ENCODE measurements at regions not wholly inside any gene's neighbourhood (a gene's known extent, or its start where the extent isn't known, plus 50 kb on each side); places are given as distances from the start of the nearest gene placed in this dataset.
"Not testable (repeated sequence)": the region's sequence is repeated elsewhere in the genome, so short reads cannot be mapped to it uniquely, and the experiment has no call there.

GRCh38 chr10:64880546-64880945 lies 1359.3 kb downstream of the REEP3 start:
- no peaks in the 10 kb centered on the region for H3K27me3 ChIP-seq (ENCODE audit: control insufficient read depth, insufficient read depth, low read length)
- intact Hi-C loops (cut with micrococcal nuclease) = no loop called here
- H3K4me3 ChIP-seq (ENCODE audit: low read length) = no peak overlapping the region

DNA sequence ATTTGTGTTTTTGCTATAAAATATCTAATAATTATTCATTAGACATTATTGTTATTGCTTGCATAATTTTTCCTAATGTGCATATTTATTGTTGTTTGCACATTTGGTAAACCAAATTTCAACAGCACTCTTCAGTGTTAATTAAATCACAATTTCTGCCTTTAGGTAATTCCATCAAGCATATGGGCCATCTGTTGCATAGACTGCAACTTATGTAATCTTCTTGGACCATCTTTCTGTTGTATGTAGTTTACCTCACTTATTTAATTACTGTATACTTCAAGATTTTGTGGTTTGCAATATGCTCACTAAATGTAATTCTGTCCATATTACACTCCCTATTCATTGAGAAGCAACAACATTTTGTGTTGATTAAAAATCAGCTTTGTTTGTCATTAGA lies 1360.1 kb downstream of the REEP3 start:
- TF ChIP-seq, protein P1, sequence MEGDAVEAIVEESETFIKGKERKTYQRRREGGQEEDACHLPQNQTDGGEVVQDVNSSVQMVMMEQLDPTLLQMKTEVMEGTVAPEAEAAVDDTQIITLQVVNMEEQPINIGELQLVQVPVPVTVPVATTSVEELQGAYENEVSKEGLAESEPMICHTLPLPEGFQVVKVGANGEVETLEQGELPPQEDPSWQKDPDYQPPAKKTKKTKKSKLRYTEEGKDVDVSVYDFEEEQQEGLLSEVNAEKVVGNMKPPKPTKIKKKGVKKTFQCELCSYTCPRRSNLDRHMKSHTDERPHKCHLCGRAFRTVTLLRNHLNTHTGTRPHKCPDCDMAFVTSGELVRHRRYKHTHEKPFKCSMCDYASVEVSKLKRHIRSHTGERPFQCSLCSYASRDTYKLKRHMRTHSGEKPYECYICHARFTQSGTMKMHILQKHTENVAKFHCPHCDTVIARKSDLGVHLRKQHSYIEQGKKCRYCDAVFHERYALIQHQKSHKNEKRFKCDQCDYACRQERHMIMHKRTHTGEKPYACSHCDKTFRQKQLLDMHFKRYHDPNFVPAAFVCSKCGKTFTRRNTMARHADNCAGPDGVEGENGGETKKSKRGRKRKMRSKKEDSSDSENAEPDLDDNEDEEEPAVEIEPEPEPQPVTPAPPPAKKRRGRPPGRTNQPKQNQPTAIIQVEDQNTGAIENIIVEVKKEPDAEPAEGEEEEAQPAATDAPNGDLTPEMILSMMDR (IDR thresholded peaks at IDR 0.05) = no peak
- H3K4me3 Mint-ChIP-seq = no peak overlapping the region

More at GRCh38 chr10:64880546-64880945, 1359.3 kb downstream of the REEP3 start:
- no peak for ATAC-seq
- no peak overlapping the region for H3K27ac Mint-ChIP-seq
- Histone ChIP-seq H3K4me1 (ENCODE audit: control insufficient read depth, insufficient read depth, low read length) (no peaks in the 10 kb centered on the region), H3K36me3 (ENCODE audit: control insufficient read depth, insufficient read depth, low read length) (no peaks in the 10 kb centered on the region), H3K27ac (ENCODE audit: low read length) (no peak overlapping the region), H3K9me3 (ENCODE audit: control insufficient read depth, insufficient read depth, low read length) (peaks cover 3% of the 10 kb centered on the region)
- H3K4me3 Mint-ChIP-seq = no peak overlapping the region
- H3K9me3 Mint-ChIP-seq = peaks cover 6 to 7% of the 10 kb centered on the region in 2 donors
- TF ChIP-seq, protein P1 (IDR thresholded peaks at IDR 0.05) = no peak
- no peaks in the 10 kb centered on the region for H3K4me1 Mint-ChIP-seq
- no peak for DNase-seq
- 89% methylated on average over 3 of the region's 3 CpGs for WGBS (ENCODE audit: insufficient coverage)
- H3K36me3 Mint-ChIP-seq = no peaks in the 10 kb centered on the region
- no peaks in the 10 kb centered on the region for H3K27me3 Mint-ChIP-seq (ENCODE audit: low read depth in 2 of 2)

GRCh38 chr10:64896582-64896981 lies 1375.4 kb downstream of the REEP3 start:
- no peak overlapping the region for H3K4me3 Mint-ChIP-seq
- Histone ChIP-seq H3K4me1 (ENCODE audit: control insufficient read depth, insufficient read depth, low read length) (no peaks in the 10 kb centered on the region), H3K36me3 (ENCODE audit: control insufficient read depth, insufficient read depth, low read length) (no peaks in the 10 kb centered on the region), H3K27ac (ENCODE audit: low read length) (no peak overlapping the region), H3K9me3 (ENCODE audit: control insufficient read depth, insufficient read depth, low read length) (peaks cover 6% of the 10 kb centered on the region), H3K4me3 (ENCODE audit: low read length) (no peak overlapping the region), H3K27me3 (ENCODE audit: control insufficient read depth, insufficient read depth, low read length) (no peaks in the 10 kb centered on the region)
- H3K27ac Mint-ChIP-seq = no peak overlapping the region
- no peaks in the 10 kb centered on the region for H3K36me3 Mint-ChIP-seq
- intact Hi-C loops (cut with micrococcal nuclease) = no loop called here
- DNase-seq (no peak), ATAC-seq (no peak)
- H3K9me3 Mint-ChIP-seq = peaks cover 5 to 34% of the 10 kb centered on the region in 2 donors
- TF ChIP-seq, protein P1 (IDR thresholded peaks at IDR 0.05) = no peak
- 91% methylated on average over 1 of the region's 1 CpG for WGBS (ENCODE audit: insufficient coverage)
- H3K27me3 Mint-ChIP-seq (ENCODE audit: low read depth in 2 of 2) = no peaks in the 10 kb centered on the region
- H3K4me1 Mint-ChIP-seq = no peaks in the 10 kb centered on the region

More for the DNA sequence above, 1360.1 kb downstream of the REEP3 start:
- H3K27ac Mint-ChIP-seq = no peak overlapping the region
- H3K36me3 ChIP-seq (ENCODE audit: control insufficient read depth, insufficient read depth, low read length) = no peaks in the 10 kb centered on the region
- intact Hi-C loops (cut with micrococcal nuclease) = no loop called here
- no peaks in the 10 kb centered on the region for H3K4me1 Mint-ChIP-seq
- H3K27me3 ChIP-seq (ENCODE audit: control insufficient read depth, insufficient read depth, low read length) = no peaks in the 10 kb centered on the region
- DNase-seq (no peak), ATAC-seq (no peak)
- H3K27ac ChIP-seq (ENCODE audit: low read length) = no peak overlapping the region
- H3K27me3 Mint-ChIP-seq (ENCODE audit: low read depth in 2 of 2) = no peaks in the 10 kb centered on the region
- no peaks in the 10 kb centered on the region for H3K36me3 Mint-ChIP-seq
- H3K4me3 ChIP-seq (ENCODE audit: low read length) = no peak overlapping the region
- H3K9me3 Mint-ChIP-seq = peaks cover 10% of the 10 kb centered on the region in 2 donors
- H3K4me1 ChIP-seq (ENCODE audit: control insufficient read depth, insufficient read depth, low read length) = no peaks in the 10 kb centered on the region
- H3K9me3 ChIP-seq (ENCODE audit: control insufficient read depth, insufficient read depth, low read length) = peaks cover 3% of the 10 kb centered on the region

DNA sequence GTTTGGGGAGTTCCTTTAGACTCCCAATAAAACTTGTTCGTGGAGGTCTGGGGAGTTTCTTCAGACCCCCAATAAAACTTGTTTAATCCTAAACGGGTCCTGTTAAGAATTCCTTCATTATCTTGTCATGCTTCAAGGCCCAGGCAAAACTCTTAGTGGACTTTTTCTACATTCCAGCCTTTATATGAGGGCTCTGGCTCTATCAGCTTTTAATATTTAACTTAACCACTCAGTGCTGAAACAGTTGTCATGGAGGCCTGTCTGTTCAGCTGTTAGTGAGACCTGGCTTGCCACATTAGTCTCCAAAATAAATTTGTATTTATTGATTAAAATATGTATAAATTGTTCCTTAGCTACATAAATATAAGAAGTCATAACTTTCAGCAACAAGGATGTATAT lies 1385.1 kb downstream of the REEP3 start:
- H3K27ac ChIP-seq (ENCODE audit: low read length); intact Hi-C loops (cut with micrococcal nuclease); H3K4me3 Mint-ChIP-seq; H3K9me3 ChIP-seq (ENCODE audit: control insufficient read depth, insufficient read depth, low read length); H3K4me3 ChIP-seq (ENCODE audit: low read length); H3K4me1 ChIP-seq (ENCODE audit: control insufficient read depth, insufficient read depth, low read length); H3K27me3 Mint-ChIP-seq (ENCODE audit: low read depth in 2 of 2); H3K36me3 Mint-ChIP-seq; H3K4me1 Mint-ChIP-seq; ATAC-seq; DNase-seq; H3K27me3 ChIP-seq (ENCODE audit: control insufficient read depth, insufficient read depth, low read length); H3K36me3 ChIP-seq (ENCODE audit: control insufficient read depth, insufficient read depth, low read length); H3K27ac Mint-ChIP-seq; H3K9me3 Mint-ChIP-seq: not testable (repeated sequence)
- 35% methylated on average over 2 of the region's 2 CpGs for WGBS (ENCODE audit: insufficient coverage)

DNA sequence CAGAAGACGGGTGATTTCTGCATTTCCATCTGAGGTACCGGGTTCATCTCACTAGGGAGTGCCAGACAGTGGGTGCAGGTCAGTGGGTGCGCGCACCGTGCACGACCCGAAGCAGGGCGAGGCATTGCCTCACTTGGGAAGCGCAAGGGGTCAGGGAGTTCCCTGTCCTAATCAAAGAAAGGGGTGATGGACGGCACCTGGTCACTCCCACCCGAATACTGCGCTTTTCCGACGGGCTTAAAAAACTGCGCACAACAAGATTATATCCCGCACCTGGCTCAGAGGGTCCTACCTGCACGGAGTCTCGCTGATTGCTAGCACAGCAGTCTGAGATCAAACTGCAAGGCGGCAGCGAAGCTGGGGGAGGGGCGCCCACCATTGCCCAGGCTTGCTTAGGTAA lies 1403.1 kb downstream of the REEP3 start:
- H3K4me3 Mint-ChIP-seq; H3K36me3 ChIP-seq (ENCODE audit: control insufficient read depth, insufficient read depth, low read length); H3K27me3 Mint-ChIP-seq (ENCODE audit: low read depth in 2 of 2); H3K4me3 ChIP-seq (ENCODE audit: low read length); H3K4me1 Mint-ChIP-seq; DNase-seq; H3K4me1 ChIP-seq (ENCODE audit: control insufficient read depth, insufficient read depth, low read length); ATAC-seq; H3K27ac Mint-ChIP-seq; H3K27ac ChIP-seq (ENCODE audit: low read length); H3K9me3 ChIP-seq (ENCODE audit: control insufficient read depth, insufficient read depth, low read length); intact Hi-C loops (cut with micrococcal nuclease); H3K27me3 ChIP-seq (ENCODE audit: control insufficient read depth, insufficient read depth, low read length): not testable (repeated sequence)
- H3K36me3 Mint-ChIP-seq = peaks cover 16% of the 10 kb centered on the region
- H3K9me3 Mint-ChIP-seq = peaks cover 8 to 23% of the 10 kb centered on the region in 2 donors
- WGBS (ENCODE audit: insufficient coverage) = 67% methylated on average over 21 of the region's 21 CpGs

All from natural killer cell (primary cell).